Retinal pigment epithelial cell (primary cell): ENCODE measurements at regions not wholly inside any gene's neighbourhood (a gene's known extent, or its start where the extent isn't known, plus 50 kb on each side); places are given as distances from the start of the nearest gene placed in this dataset.

ENCODE experiments used
- DNase-seq: peaks from one replicate; pipeline ENCODE4 v3.0.0-alpha.2; 2010; ENCODE audit warnings: low read depth
- H3K4me3 ChIP-seq: 2 replicates; pipeline ENCODE4 v1.5.1; 2011; ENCODE audit warnings: mild to moderate bottlenecking, low read length, control low read depth, moderate library complexity
- TF ChIP-seq, protein P1 (sequence below): conservative IDR thresholded peaks from 2 replicates; pipeline ENCODE4 v1.5.1; 2011; ENCODE audit warnings: low read depth, low read length, control low read depth, inconsistent platforms

DNA sequence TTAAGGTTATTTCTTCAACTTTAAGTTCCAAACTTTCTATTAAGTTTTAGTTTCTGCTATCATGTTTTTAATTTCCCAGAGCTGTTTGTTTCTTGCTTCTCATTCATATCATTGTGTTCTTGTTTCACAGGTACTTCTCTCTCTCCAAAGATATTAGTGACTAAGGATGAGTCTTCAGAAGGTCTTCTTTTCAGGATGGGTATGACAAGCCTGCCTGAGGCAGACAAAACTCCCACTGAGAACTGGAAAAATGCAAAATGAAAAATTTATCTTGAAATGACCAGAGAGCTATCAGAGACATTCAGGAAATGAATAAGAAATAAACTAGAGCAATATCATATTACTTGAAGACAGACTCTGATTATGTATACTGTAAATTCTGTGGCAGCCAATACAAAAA is 110.8 kb upstream of the EGFR start:
- DNase-seq = no peak
- TF ChIP-seq, protein P1, sequence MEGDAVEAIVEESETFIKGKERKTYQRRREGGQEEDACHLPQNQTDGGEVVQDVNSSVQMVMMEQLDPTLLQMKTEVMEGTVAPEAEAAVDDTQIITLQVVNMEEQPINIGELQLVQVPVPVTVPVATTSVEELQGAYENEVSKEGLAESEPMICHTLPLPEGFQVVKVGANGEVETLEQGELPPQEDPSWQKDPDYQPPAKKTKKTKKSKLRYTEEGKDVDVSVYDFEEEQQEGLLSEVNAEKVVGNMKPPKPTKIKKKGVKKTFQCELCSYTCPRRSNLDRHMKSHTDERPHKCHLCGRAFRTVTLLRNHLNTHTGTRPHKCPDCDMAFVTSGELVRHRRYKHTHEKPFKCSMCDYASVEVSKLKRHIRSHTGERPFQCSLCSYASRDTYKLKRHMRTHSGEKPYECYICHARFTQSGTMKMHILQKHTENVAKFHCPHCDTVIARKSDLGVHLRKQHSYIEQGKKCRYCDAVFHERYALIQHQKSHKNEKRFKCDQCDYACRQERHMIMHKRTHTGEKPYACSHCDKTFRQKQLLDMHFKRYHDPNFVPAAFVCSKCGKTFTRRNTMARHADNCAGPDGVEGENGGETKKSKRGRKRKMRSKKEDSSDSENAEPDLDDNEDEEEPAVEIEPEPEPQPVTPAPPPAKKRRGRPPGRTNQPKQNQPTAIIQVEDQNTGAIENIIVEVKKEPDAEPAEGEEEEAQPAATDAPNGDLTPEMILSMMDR = no peak
- H3K4me3 ChIP-seq = no peak overlapping the region

DNA sequence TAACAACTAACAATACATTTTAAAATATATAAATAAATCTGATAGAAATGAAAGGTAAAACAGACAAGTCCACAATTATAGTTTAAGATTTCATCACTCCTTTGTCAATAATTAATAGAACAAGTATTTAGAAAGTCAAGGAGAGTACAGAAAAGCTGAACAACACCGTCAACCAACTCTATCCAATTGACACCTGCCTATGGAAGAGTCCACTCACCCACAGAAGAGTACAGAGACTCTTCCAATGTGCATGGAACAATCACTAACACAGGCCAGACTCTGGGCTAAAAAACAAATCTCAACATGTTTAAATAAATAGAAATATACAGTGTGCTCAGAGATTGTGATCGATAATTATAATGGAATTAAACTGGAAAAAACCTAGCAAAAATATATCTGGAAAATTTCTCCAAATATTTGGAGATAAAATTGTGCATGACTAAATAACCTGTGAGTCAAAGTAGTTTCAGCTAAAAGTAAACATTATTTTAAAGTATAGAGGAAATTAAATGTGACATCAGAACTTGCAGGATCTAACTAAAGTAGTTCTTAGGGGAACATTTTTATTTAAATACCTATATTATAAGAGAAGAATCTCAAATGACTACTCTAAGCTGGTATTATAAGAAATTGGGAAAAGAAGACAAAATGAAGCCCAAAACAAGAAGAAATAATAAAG is 109.9 kb upstream of the EGFR start:
- DNase-seq = no peak
- H3K4me3 ChIP-seq = no peak overlapping the region
- TF ChIP-seq, protein P1 = no peak

DNA sequence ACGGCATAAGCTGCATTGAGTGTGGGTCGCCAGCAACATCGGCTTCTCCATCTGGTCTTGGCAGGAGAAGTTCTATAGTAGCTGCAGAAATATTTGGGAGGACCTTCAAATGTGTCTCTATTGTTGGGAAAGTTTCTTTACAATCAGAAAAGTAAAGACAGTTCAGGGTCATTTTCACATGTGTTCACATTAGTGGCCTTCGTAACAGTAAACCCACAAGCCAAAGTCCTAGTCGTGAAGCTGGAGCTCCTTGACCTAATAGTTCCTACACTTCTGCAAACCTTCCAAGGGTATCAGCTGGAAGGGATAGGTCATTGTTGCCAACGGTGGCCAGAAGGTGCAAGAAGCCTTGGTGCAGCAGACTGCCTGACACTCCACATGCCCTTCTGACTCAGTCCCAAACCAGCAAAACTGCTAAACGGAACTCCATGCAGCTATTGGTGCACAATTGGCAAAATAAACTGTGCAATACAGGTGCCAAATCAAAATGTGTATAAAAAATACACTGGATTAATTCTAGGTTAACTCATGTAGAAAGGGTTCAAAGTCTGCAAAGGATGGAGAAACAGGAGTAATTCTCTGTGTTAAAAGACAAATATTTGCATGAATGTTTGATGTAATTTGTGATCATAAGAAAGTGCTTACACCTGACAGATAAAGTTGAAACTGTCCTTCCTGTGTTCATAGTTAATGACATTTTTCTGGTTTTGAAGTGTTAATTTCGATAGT is 102.8 kb upstream of the EGFR start:
- no peak for DNase-seq
- TF ChIP-seq, protein P1 = no peak

DNA sequence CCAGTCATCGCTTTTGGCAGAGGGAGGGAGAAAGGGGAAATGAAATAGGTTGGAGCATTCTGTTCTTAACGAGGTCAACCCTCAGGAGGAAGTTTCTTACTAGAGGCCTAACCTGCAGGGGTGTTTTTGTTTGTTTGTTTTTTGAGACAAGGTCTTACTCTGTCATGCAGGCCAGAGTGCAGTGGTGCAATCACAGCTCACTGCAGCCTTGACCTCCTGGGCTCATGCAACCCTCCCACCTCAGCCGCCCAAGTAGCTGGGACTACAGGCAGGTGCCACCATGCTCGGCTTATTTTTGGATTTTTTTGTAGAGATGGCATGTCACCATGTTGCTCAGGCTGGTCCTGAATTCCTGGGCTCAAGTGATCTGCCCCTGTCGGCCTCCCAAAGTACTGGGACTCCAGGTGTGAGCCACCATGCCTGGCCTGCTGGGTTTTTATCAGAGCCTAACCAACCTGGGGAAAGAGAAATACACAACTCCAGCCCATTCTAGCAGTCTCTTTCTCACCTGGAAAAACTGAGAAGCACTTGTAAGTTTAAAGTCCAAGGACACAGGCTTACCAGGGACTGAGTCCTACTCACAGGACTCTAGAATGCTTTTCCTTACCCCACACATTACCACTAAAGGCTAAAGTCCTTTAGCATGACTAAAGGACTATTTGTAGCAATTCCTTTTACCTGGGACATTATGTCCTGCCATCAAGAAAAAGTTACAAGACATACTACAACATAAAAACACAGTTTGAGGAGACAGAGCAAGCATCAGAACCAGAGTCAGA is 101.0 kb upstream of the EGFR start:
- TF ChIP-seq, protein P1 = no peak
- no peak overlapping the region for H3K4me3 ChIP-seq
- DNase-seq = no peak

More for the DNA sequence above, 102.8 kb upstream of the EGFR start:
- H3K4me3 ChIP-seq = no peak overlapping the region

DNA sequence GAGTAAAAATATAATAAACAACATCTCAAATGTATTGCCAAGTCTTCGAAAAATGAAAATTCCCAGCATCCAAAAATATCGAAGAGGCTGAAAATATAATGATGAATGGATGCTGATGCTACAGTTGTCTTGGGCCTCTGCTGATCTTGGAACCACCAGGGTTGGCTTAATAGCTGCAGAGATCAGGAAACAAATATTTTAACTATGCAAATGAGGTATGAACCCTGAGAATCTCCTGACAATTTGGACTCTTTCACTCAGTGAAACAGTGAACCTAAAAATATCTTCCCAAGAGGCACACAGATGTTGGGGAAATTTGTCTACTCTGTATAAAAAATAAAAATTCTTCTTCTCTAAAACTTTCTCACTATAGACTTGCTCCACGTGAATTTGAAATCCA is 97.7 kb upstream of the EGFR start:
- no peak for DNase-seq
- H3K4me3 ChIP-seq = no peak overlapping the region
- TF ChIP-seq, protein P1 = no peak

DNA sequence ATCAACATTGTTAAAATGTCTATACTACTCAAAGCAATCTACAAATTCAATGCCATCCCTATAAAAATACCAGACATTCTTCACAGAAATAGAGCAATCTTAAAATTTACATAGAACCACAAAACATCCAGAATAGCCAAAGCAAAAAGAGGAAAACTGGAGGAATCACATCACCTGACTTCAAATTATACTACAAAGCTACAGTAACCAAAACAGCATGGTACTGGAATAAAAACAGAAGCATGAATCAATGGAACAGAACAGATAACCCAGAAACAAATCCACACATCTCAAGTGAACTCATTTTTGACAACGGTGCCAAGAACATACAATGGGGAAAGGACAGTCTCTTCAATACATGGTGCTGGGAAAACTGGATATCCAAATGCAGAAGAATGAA is 87.3 kb upstream of the EGFR start:
- no peak for DNase-seq
- no peak overlapping the region for H3K4me3 ChIP-seq
- TF ChIP-seq, protein P1 = no peak
